ENCODE measurements at regions not wholly inside any gene's neighbourhood (a gene's known extent, or its start where the extent isn't known, plus 50 kb on each side); places are given as distances from the start of the nearest gene placed in this dataset.

- DNase-seq: peak; percentile 43
Observed at GRCh38 chr15:30845536-30845935, 58.2 kb upstream of the FAN1 start.
